OCI-LY1 (cell line): ENCODE measurements at regions not wholly inside any gene's neighbourhood (a gene's known extent, or its start where the extent isn't known, plus 50 kb on each side); places are given as distances from the start of the nearest gene placed in this dataset.

ENCODE experiments used
- H2AFZ ChIP-seq: fragments of 200-600 bp; sonication (generic), shearing (Covaris generic); 2 replicates; pipeline ENCODE4 v1.6.0; 2014; ENCODE audit warnings: antibody characterized with exemption, mild to moderate bottlenecking, low read length
- H3F3A ChIP-seq: fragments of 200-600 bp; sonication (generic), shearing (Covaris generic); 2 replicates; pipeline ENCODE4 v1.6.0; 2014; ENCODE audit warnings: mild to moderate bottlenecking, antibody characterized with exemption, low read length, moderate library complexity; ENCODE audit not compliant: insufficient read depth
- H3K27ac ChIP-seq: fragments of 200-600 bp; sonication (generic); 2 replicates; pipeline ENCODE4 v1.5.1; 2014; ENCODE audit warnings: low read length, mixed run types, mild to moderate bottlenecking, low read depth; ENCODE audit not compliant: poor library complexity, severe bottlenecking
- H3K27me3 ChIP-seq: fragments of 200-600 bp; sonication (generic); 2 replicates; pipeline ENCODE4 v1.6.0; 2014; ENCODE audit warnings: antibody characterized with exemption, mild to moderate bottlenecking, low read length, moderate library complexity; ENCODE audit not compliant: insufficient read depth
- H3K36me3 ChIP-seq: fragments of 200-600 bp; sonication (generic); 2 replicates; pipeline ENCODE4 v1.6.1; 2014; ENCODE audit warnings: mild to moderate bottlenecking, antibody characterized with exemption, low read length, moderate library complexity, mixed read lengths; ENCODE audit not compliant: insufficient read depth
- H3K4me1 ChIP-seq: fragments of 200-600 bp; sonication (generic); 2 replicates; pipeline ENCODE4 v1.5.1; 2014; ENCODE audit warnings: mild to moderate bottlenecking, low read length, moderate library complexity; ENCODE audit not compliant: insufficient read depth, severe bottlenecking
- H3K4me2 ChIP-seq: fragments of 200-600 bp; sonication (generic), shearing (Covaris generic); 2 replicates; pipeline ENCODE4 v1.6.1; 2014; ENCODE audit warnings: low read length
- H3K4me3 ChIP-seq: fragments of 200-600 bp; sonication (generic); 2 replicates; pipeline ENCODE4 v1.5.1; 2014; ENCODE audit warnings: low read length, low read depth, mild to moderate bottlenecking, mixed read lengths; ENCODE audit not compliant: poor library complexity, severe bottlenecking
- H3K79me2 ChIP-seq: fragments of 200-600 bp; shearing (Covaris generic); 2 replicates; pipeline ENCODE4 v1.6.1; 2016; ENCODE audit warnings: mixed run types, low read length, mixed read lengths; ENCODE audit not compliant: insufficient read depth
- H3K9ac ChIP-seq: fragments of 200-600 bp; sonication (generic), shearing (Covaris generic); 2 replicates; pipeline ENCODE4 v1.6.1; 2014; ENCODE audit warnings: mild to moderate bottlenecking, low read length, mixed read lengths
- H3K9me2 ChIP-seq: fragments of 200-600 bp; sonication (generic), shearing (Covaris generic); 2 replicates; pipeline ENCODE4 v1.6.1; 2014; ENCODE audit warnings: low read depth, mild to moderate bottlenecking, low read length, mixed read lengths
- H3K9me3 ChIP-seq: fragments of 200-600 bp; shearing (Covaris generic); 2 replicates; pipeline ENCODE4 v1.6.1; 2014; ENCODE audit warnings: low read length, mixed read lengths
- H4K20me1 ChIP-seq: fragments of 200-600 bp; sonication (generic), shearing (Covaris generic); 2 replicates; pipeline ENCODE4 v1.6.0; 2016; ENCODE audit warnings: mild to moderate bottlenecking, low read length; ENCODE audit not compliant: insufficient read depth
- CTCF ChIP-seq: fragments of 200-600 bp; sonication (generic), shearing (Covaris generic); IDR thresholded peaks from 2 replicates; pipeline ENCODE4 v1.5.1; 2017; ENCODE audit warnings: mild to moderate bottlenecking, antibody characterized with exemption, low read length, moderate library complexity, mixed read lengths
- EZH2 ChIP-seq: fragments of 200-600 bp; sonication (generic), shearing (Covaris generic); IDR thresholded peaks from 2 replicates; pipeline ENCODE4 v1.8.0; 2017; ENCODE audit warnings: borderline replicate concordance, mixed run types, mild to moderate bottlenecking, antibody characterized with exemption, low read length, moderate library complexity, mixed read lengths

GRCh38 chr14:75361041-75361440 is 66.8 kb upstream of the JDP2 start:
- Histone ChIP-seq H3K4me2 (no peak overlapping the region), H3K4me1 (no peaks in the 10 kb centered on the region), H3K9me2 (no peaks in the 10 kb centered on the region), H3K36me3 (no peaks in the 10 kb centered on the region), H3K79me2 (no peaks in the 10 kb centered on the region), H3K9me3 (no peaks in the 10 kb centered on the region), H3F3A (no peaks in the 10 kb centered on the region), H3K27ac (no peak overlapping the region), H2AFZ (no peak overlapping the region), H3K4me3 (no peak overlapping the region), H4K20me1 (no peaks in the 10 kb centered on the region), H3K9ac (no peak overlapping the region), H3K27me3 (no peaks in the 10 kb centered on the region)
- TF ChIP-seq CTCF (no peak), EZH2 (no peak)

GRCh38 chr14:75361751-75362433 is 65.9 kb upstream of the JDP2 start:
- H3K4me2 ChIP-seq, result no peak overlapping the region
- H3K9me2 ChIP-seq, result no peaks in the 10 kb centered on the region
- TF ChIP-seq EZH2 (no peak), CTCF (no peak)
- H4K20me1 ChIP-seq, result no peaks in the 10 kb centered on the region
- no peak overlapping the region for H3K27ac ChIP-seq
- no peak overlapping the region for H2AFZ ChIP-seq
- H3K79me2 ChIP-seq, result no peaks in the 10 kb centered on the region
- H3K36me3 ChIP-seq, result no peaks in the 10 kb centered on the region
- no peaks in the 10 kb centered on the region for H3K4me1 ChIP-seq
- no peak overlapping the region for H3K4me3 ChIP-seq
- H3K27me3 ChIP-seq, result no peaks in the 10 kb centered on the region
- no peaks in the 10 kb centered on the region for H3F3A ChIP-seq
- H3K9ac ChIP-seq, result no peak overlapping the region
- H3K9me3 ChIP-seq, result no peaks in the 10 kb centered on the region

- Histone ChIP-seq H3K9me2 (no peaks in the 10 kb centered on the region), H3F3A (no peaks in the 10 kb centered on the region), H3K4me3 (no peak overlapping the region), H3K27me3 (no peaks in the 10 kb centered on the region), H3K36me3 (no peaks in the 10 kb centered on the region), H3K79me2 (no peaks in the 10 kb centered on the region), H3K4me1 (no peaks in the 10 kb centered on the region), H2AFZ (no peak overlapping the region), H3K9ac (no peak overlapping the region), H3K9me3 (no peaks in the 10 kb centered on the region), H3K4me2 (no peak overlapping the region), H3K27ac (no peak overlapping the region), H4K20me1 (no peaks in the 10 kb centered on the region)
- TF ChIP-seq EZH2, result no peak
- no peak for TF ChIP-seq CTCF
These were observed 64.7 kb upstream of the JDP2 start for GRCh38 chr14:75363130-75363529.
